Testis (tissue), 2 donors: ENCODE measurements at regions not wholly inside any gene's neighbourhood (a gene's known extent, or its start where the extent isn't known, plus 50 kb on each side); places are given as distances from the start of the nearest gene placed in this dataset.

Experiments
- POLR2A ChIP-seq: fragments of 450-650 bp; IDR thresholded peaks from one replicate; pipeline ENCODE4 v1.6.1; 2017; ENCODE audit warnings: antibody characterized with exemption, mild to moderate bottlenecking, moderate library complexity
- TF ChIP-seq, protein P1 (sequence below), 3 experiments: fragments of 450-650 bp in 2 of 3; fragments of 200-600 bp in 1 of 3; sonication (generic) in 1 of 3; IDR thresholded peaks; one replicate each; pipeline ENCODE4 v1.5.1; 2016 to 2019; ENCODE audit warnings: antibody characterized with exemption in 3 of 3, mild to moderate bottlenecking in 2 of 3, moderate library complexity in 1 of 3

DNA sequence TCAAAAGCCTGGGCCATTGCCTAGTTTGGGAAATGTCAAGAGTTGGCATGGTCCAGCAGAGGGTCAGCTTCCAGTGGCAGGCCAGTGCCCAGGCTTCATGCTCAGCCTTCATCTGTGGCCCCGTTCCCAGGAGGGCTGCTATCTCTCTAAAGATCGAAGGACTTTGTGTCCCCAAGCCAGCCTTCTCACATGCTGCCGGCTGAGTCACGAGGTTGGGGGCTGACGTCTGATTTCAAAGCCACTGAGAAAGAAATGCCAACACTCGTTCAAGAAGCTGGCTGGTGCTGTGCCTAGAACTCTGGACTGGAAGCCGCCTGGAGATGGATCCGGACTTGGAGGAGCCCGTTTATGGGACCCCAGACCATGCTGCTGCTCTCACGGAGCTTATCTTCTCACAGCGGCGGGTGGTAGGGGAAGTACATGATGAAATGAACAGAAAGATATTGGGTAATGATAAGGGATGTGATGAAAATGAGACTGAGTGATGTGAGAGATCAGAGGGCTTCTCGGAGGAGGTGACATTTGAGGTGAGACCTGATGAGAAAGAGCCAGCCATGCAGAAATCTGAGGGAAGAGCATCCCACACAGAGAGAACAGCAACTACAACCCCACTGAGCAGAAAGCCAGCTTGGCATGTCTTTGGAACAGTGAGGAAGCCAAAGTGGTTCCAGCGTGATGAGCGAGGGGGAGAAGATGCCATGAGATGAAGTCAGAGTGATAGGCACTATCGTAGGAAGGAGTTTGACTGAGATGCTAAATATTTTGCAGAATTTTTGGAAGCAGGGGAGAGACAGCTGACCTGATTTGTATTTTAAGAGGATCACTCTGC lies 54.9 kb upstream of the BOD1 start:
- TF ChIP-seq, protein P1, sequence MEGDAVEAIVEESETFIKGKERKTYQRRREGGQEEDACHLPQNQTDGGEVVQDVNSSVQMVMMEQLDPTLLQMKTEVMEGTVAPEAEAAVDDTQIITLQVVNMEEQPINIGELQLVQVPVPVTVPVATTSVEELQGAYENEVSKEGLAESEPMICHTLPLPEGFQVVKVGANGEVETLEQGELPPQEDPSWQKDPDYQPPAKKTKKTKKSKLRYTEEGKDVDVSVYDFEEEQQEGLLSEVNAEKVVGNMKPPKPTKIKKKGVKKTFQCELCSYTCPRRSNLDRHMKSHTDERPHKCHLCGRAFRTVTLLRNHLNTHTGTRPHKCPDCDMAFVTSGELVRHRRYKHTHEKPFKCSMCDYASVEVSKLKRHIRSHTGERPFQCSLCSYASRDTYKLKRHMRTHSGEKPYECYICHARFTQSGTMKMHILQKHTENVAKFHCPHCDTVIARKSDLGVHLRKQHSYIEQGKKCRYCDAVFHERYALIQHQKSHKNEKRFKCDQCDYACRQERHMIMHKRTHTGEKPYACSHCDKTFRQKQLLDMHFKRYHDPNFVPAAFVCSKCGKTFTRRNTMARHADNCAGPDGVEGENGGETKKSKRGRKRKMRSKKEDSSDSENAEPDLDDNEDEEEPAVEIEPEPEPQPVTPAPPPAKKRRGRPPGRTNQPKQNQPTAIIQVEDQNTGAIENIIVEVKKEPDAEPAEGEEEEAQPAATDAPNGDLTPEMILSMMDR (IDR thresholded peaks at IDR 0.05), result no peak
- TF ChIP-seq POLR2A, result no peak
